Naive thymus-derived CD4-positive, alpha-beta T cell (primary cell): ENCODE measurements at regions not wholly inside any gene's neighbourhood (a gene's known extent, or its start where the extent isn't known, plus 50 kb on each side); places are given as distances from the start of the nearest gene placed in this dataset.

Source experiments
- ATAC-seq: fragments of 150-1000 bp; cut with Tn5 transposase; 2 replicates; pipeline ENCODE4 v1.10.0; 2021; ENCODE audit warnings: mild to moderate bottlenecking, moderate library complexity
- CTCF ChIA-PET: fragments of 350-600 bp; sonication (Branson Sonifier 250); formaldehyde crosslinking; loops from one replicate; lab custom pipeline; 2021; ENCODE audit warnings: antibody characterized with exemption; lab: Charles Lee
- POLR2A ChIA-PET: fragments of 350-600 bp; sonication (Branson Sonifier 250); formaldehyde crosslinking; loops from one replicate; lab custom pipeline; 2021; ENCODE audit warnings: antibody characterized with exemption, inconsistent platforms; lab: Charles Lee
- DNase-seq, 9 donors: peaks; one replicate each; pipeline versions ENCODE4 v3.0.0 to v3.0.0-alpha.2; 2020 to 2022; ENCODE audit warnings: mixed read lengths in 1 of 9
- H3K27ac ChIP-seq: one replicate; pipeline ENCODE4 v1.7.0; 2013; ENCODE audit warnings: mild to moderate bottlenecking, low read depth, low read length, moderate library complexity
- H3K27me3 ChIP-seq, 2 donors: one replicate each; pipeline ENCODE4 v1.7.0; 2013; ENCODE audit warnings: low read length in 2 of 2, mild to moderate bottlenecking in 2 of 2, moderate library complexity in 2 of 2; ENCODE audit not compliant: control insufficient read depth in 2 of 2, insufficient read depth in 2 of 2
- H3K36me3 ChIP-seq, 3 experiments: 1 replicate in 2 of 3; 2 replicates in 1 of 3; pipeline ENCODE4 v1.7.0; 2013; ENCODE audit warnings: low read length in 3 of 3, mild to moderate bottlenecking in 3 of 3, moderate library complexity in 1 of 3; ENCODE audit not compliant: insufficient read depth in 3 of 3, control insufficient read depth in 2 of 3
- H3K4me1 ChIP-seq, 2 donors: one replicate each; pipeline ENCODE4 v1.7.0; 2013; ENCODE audit warnings: low read length in 2 of 2, mild to moderate bottlenecking in 2 of 2, moderate library complexity in 1 of 2; ENCODE audit not compliant: control insufficient read depth in 2 of 2, insufficient read depth in 2 of 2
- H3K4me3 ChIP-seq: 2 replicates; pipeline ENCODE4 v1.7.0; 2013; ENCODE audit warnings: mild to moderate bottlenecking, low read length
- H3K9me3 ChIP-seq, 3 experiments: 1 replicate in 2 of 3; 2 replicates in 1 of 3; pipeline ENCODE4 v1.7.0; 2013; ENCODE audit warnings: low read length in 3 of 3; ENCODE audit not compliant: control insufficient read depth in 2 of 3
- H3K27ac Mint-ChIP-seq, 9 donors: one replicate each; pipeline ENCODE4 v1.8.0; 2020 to 2022; ENCODE audit warnings: mixed read lengths in 9 of 9, mild to moderate bottlenecking in 8 of 9, moderate library complexity in 5 of 9, inconsistent platforms in 2 of 9
- H3K27me3 Mint-ChIP-seq, 5 donors: one replicate each; pipeline ENCODE4 v1.8.0; 2021 to 2022; ENCODE audit warnings: mixed read lengths in 5 of 5, mild to moderate bottlenecking in 1 of 5
- H3K36me3 Mint-ChIP-seq, 5 donors: one replicate each; pipeline ENCODE4 v1.8.0; 2020 to 2022; ENCODE audit warnings: mixed read lengths in 5 of 5, mild to moderate bottlenecking in 3 of 5, inconsistent platforms in 1 of 5
- H3K4me1 Mint-ChIP-seq, 7 donors: one replicate each; pipeline ENCODE4 v1.8.0; 2020 to 2022; ENCODE audit warnings: mixed read lengths in 7 of 7, mild to moderate bottlenecking in 3 of 7, inconsistent platforms in 1 of 7
- H3K4me3 Mint-ChIP-seq, 10 donors: one replicate each; pipeline ENCODE4 v1.8.0; 2020 to 2022; ENCODE audit warnings: mild to moderate bottlenecking in 10 of 10, mixed read lengths in 10 of 10, moderate library complexity in 6 of 10, inconsistent platforms in 2 of 10
- H3K9me3 Mint-ChIP-seq, 11 donors: one replicate each; pipeline ENCODE4 v1.8.0; 2020 to 2022; ENCODE audit warnings: mixed read lengths in 11 of 11, mild to moderate bottlenecking in 4 of 11, inconsistent platforms in 1 of 11, moderate library complexity in 1 of 11
- intact Hi-C, 2 donors: fragments of 100-400 bp; cut with micrococcal nuclease; formaldehyde crosslinking; loops; one replicate each; pipeline ENCODE4 v1.15.1; 2023

GRCh38 chr3:75075158-75075557 is 460.7 kb upstream of the CNTN3 start:
- CTCF ChIA-PET = no interaction called here
- H3K9me3 Mint-ChIP-seq = peaks cover 0 to 42% (median 2%) of the 10 kb centered on the region in 11 donors
- H3K4me3 Mint-ChIP-seq = no peak overlapping the region
- ATAC-seq (no peak), DNase-seq (no peak)
- Histone ChIP-seq H3K36me3 (no peaks in the 10 kb centered on the region), H3K27ac (no peak overlapping the region), H3K27me3 (no peaks in the 10 kb centered on the region), H3K9me3 (no peaks in the 10 kb centered on the region), H3K4me1 (no peaks in the 10 kb centered on the region), H3K4me3 (no peak overlapping the region)
- no peak overlapping the region for H3K27ac Mint-ChIP-seq
- no peaks in the 10 kb centered on the region for H3K4me1 Mint-ChIP-seq
- no peaks in the 10 kb centered on the region for H3K36me3 Mint-ChIP-seq
- intact Hi-C loops = no loop called here
- H3K27me3 Mint-ChIP-seq = no peaks in the 10 kb centered on the region
- POLR2A ChIA-PET = no interaction called here

- ATAC-seq (no peak), DNase-seq (no peak)
- H3K4me3 ChIP-seq = no peak overlapping the region
- no peaks in the 10 kb centered on the region for H3K27me3 Mint-ChIP-seq
- no peaks in the 10 kb centered on the region for H3K36me3 Mint-ChIP-seq
- H3K27me3 ChIP-seq = no peaks in the 10 kb centered on the region
- no peak overlapping the region for H3K27ac Mint-ChIP-seq
- H3K27ac ChIP-seq = no peak overlapping the region
- H3K9me3 Mint-ChIP-seq = peaks cover 0 to 50% (median 3%) of the 10 kb centered on the region in 11 donors
- no peak overlapping the region for H3K4me3 Mint-ChIP-seq
- ChIA-PET CTCF (interaction anchor here (0.7 kb wide), 1 partner anchor 124 kb away, joined by 5 read pairs; no protein-coding TSS in a partner anchor), POLR2A (no interaction called here)
- no peaks in the 10 kb centered on the region for H3K4me1 Mint-ChIP-seq
- H3K9me3 ChIP-seq = no peaks in the 10 kb centered on the region
- intact Hi-C loops = no loop called here
- no peaks in the 10 kb centered on the region for H3K36me3 ChIP-seq
- H3K4me1 ChIP-seq = no peaks in the 10 kb centered on the region
Measured at GRCh38 chr3:75076481-75076880, 462.0 kb upstream of the CNTN3 start.

GRCh38 chr3:75078290-75078689 is 463.8 kb upstream of the CNTN3 start:
- H3K27me3 ChIP-seq = no peaks in the 10 kb centered on the region
- Mint-ChIP-seq H3K27me3 (no peaks in the 10 kb centered on the region), H3K4me3 (no peak overlapping the region), H3K27ac (no peak overlapping the region), H3K4me1 (no peaks in the 10 kb centered on the region), H3K9me3 (peaks cover 0 to 47% (median 4%) of the 10 kb centered on the region in 11 donors), H3K36me3 (no peaks in the 10 kb centered on the region)
- DNase-seq = no peak
- H3K9me3 ChIP-seq = no peaks in the 10 kb centered on the region
- ChIA-PET CTCF (no interaction called here), POLR2A (no interaction called here)
- no peak for ATAC-seq
- H3K4me1 ChIP-seq = no peaks in the 10 kb centered on the region
- intact Hi-C loops = no loop called here
- H3K36me3 ChIP-seq = no peaks in the 10 kb centered on the region
- H3K4me3 ChIP-seq = no peak overlapping the region
- no peak overlapping the region for H3K27ac ChIP-seq

GRCh38 chr3:75082845-75083244 is 468.4 kb upstream of the CNTN3 start:
- Mint-ChIP-seq H3K36me3 (no peaks in the 10 kb centered on the region), H3K27ac (no peak overlapping the region), H3K4me1 (no peaks in the 10 kb centered on the region), H3K9me3 (peaks cover 0 to 26% (median 4%) of the 10 kb centered on the region in 11 donors), H3K27me3 (no peaks in the 10 kb centered on the region), H3K4me3 (no peak overlapping the region)
- ChIA-PET CTCF (no interaction called here), POLR2A (no interaction called here)
- DNase-seq (no peak), ATAC-seq (no peak)
- Histone ChIP-seq H3K27me3 (no peaks in the 10 kb centered on the region), H3K4me1 (no peaks in the 10 kb centered on the region), H3K27ac (no peak overlapping the region), H3K36me3 (no peaks in the 10 kb centered on the region), H3K4me3 (no peak overlapping the region), H3K9me3 (no peaks in the 10 kb centered on the region)
- intact Hi-C loops = no loop called here

GRCh38 chr3:75089841-75090240 is 475.4 kb upstream of the CNTN3 start:
- POLR2A ChIA-PET = no interaction called here
- no peaks in the 10 kb centered on the region for H3K36me3 ChIP-seq
- no peaks in the 10 kb centered on the region for H3K36me3 Mint-ChIP-seq
- peaks cover 2 to 15% (median 5%) of the 10 kb centered on the region in 11 donors for H3K9me3 Mint-ChIP-seq
- intact Hi-C loops = no loop called here
- no peak overlapping the region for H3K4me3 Mint-ChIP-seq
- no peaks in the 10 kb centered on the region for H3K4me1 ChIP-seq
- peaks cover 0 to 3% (median 0%) of the 10 kb centered on the region in 3 experiments for H3K9me3 ChIP-seq
- no peak overlapping the region for H3K27ac Mint-ChIP-seq
- H3K4me1 Mint-ChIP-seq = no peaks in the 10 kb centered on the region
- DNase-seq (no peak), ATAC-seq (no peak)
- CTCF ChIA-PET = no interaction called here
- no peaks in the 10 kb centered on the region for H3K27me3 ChIP-seq
- no peaks in the 10 kb centered on the region for H3K27me3 Mint-ChIP-seq
- no peak overlapping the region for H3K4me3 ChIP-seq
- H3K27ac ChIP-seq = no peak overlapping the region

- intact Hi-C loops = no loop called here
- no peaks in the 10 kb centered on the region for H3K27me3 ChIP-seq
- H3K36me3 ChIP-seq = no peaks in the 10 kb centered on the region
- H3K9me3 ChIP-seq = no peaks in the 10 kb centered on the region
- H3K4me3 ChIP-seq = no peak overlapping the region
- peaks cover 8 to 43% (median 17%) of the 10 kb centered on the region in 11 donors for H3K9me3 Mint-ChIP-seq
- POLR2A ChIA-PET = no interaction called here
- no peaks in the 10 kb centered on the region for H3K4me1 ChIP-seq
- H3K4me1 Mint-ChIP-seq = no peaks in the 10 kb centered on the region
- no peak overlapping the region for H3K27ac Mint-ChIP-seq
- H3K4me3 Mint-ChIP-seq = no peak overlapping the region
- no peak overlapping the region for H3K27ac ChIP-seq
- ATAC-seq = no peak
- no peaks in the 10 kb centered on the region for H3K27me3 Mint-ChIP-seq
- no peak for DNase-seq
- CTCF ChIA-PET = no interaction called here
- no peaks in the 10 kb centered on the region for H3K36me3 Mint-ChIP-seq
Measured at GRCh38 chr3:75101329-75102147, 487.1 kb upstream of the CNTN3 start.

GRCh38 chr3:75110741-75111140 is 496.3 kb upstream of the CNTN3 start:
- H3K4me1 ChIP-seq = no peaks in the 10 kb centered on the region
- H3K4me1 Mint-ChIP-seq = no peaks in the 10 kb centered on the region
- intact Hi-C loops = no loop called here
- H3K36me3 Mint-ChIP-seq = no peaks in the 10 kb centered on the region
- H3K4me3 ChIP-seq = no peak overlapping the region
- H3K36me3 ChIP-seq = no peaks in the 10 kb centered on the region
- no peaks in the 10 kb centered on the region for H3K9me3 ChIP-seq
- ATAC-seq (no peak), DNase-seq (no peak)
- POLR2A ChIA-PET = no interaction called here
- no peak overlapping the region for H3K27ac ChIP-seq
- H3K27me3 ChIP-seq = no peaks in the 10 kb centered on the region
- CTCF ChIA-PET = no interaction called here
- no peak overlapping the region for H3K4me3 Mint-ChIP-seq
- H3K27ac Mint-ChIP-seq = no peak overlapping the region
- no peaks in the 10 kb centered on the region for H3K27me3 Mint-ChIP-seq
- peaks cover 0 to 15% (median 0%) of the 10 kb centered on the region in 11 donors for H3K9me3 Mint-ChIP-seq
